ELR (cell line): ENCODE measurements at regions not wholly inside any gene's neighbourhood (a gene's known extent, or its start where the extent isn't known, plus 50 kb on each side); places are given as distances from the start of the nearest gene placed in this dataset.

Experiments
- DNase-seq: peaks from one replicate; pipeline ENCODE4 v3.0.0-alpha.2; 2015; ENCODE audit warnings: low read depth

- DNase-seq = no peak
These were observed 240.8 kb downstream of the RPS24 start for GRCh38 chr10:78274491-78274890.

GRCh38 chr10:78276139-78276538 lies 242.5 kb downstream of the RPS24 start:
- DNase-seq = no peak

GRCh38 chr10:78277314-78278057 lies 243.8 kb downstream of the RPS24 start:
- no peak for DNase-seq

- DNase-seq = peak; percentile 67
These were observed 244.4 kb downstream of the RPS24 start for GRCh38 chr10:78278058-78278404.

- no peak for DNase-seq
These were observed 246.1 kb downstream of the RPS24 start for GRCh38 chr10:78279756-78280155.

- no peak for DNase-seq
These were observed 246.9 kb downstream of the RPS24 start for GRCh38 chr10:78280604-78281003.

- DNase-seq = no peak
These were observed 248.0 kb downstream of the RPS24 start for GRCh38 chr10:78281627-78282026.

- DNase-seq = no peak
These were observed 249.5 kb downstream of the RPS24 start for GRCh38 chr10:78283069-78283682.

- no peak for DNase-seq
These were observed 250.7 kb downstream of the RPS24 start for GRCh38 chr10:78284381-78284780.

GRCh38 chr10:78285226-78285625 lies 251.6 kb downstream of the RPS24 start:
- DNase-seq = no peak

- DNase-seq = peak; percentile 10
These were observed 252.5 kb downstream of the RPS24 start for GRCh38 chr10:78286186-78286585.

- DNase-seq = no peak
These were observed 253.0 kb downstream of the RPS24 start for GRCh38 chr10:78286668-78287067.

- DNase-seq = no peak
These were observed 254.0 kb downstream of the RPS24 start for GRCh38 chr10:78287618-78288017.

GRCh38 chr10:78288663-78289062 lies 255.0 kb downstream of the RPS24 start:
- DNase-seq = no peak

GRCh38 chr10:78290131-78290750 lies 256.6 kb downstream of the RPS24 start:
- DNase-seq = peak; percentile 51

GRCh38 chr10:78291722-78292121 lies 258.1 kb downstream of the RPS24 start:
- no peak for DNase-seq

GRCh38 chr10:78292250-78292981 lies 258.8 kb downstream of the RPS24 start:
- no peak for DNase-seq

- no peak for DNase-seq
These were observed 259.6 kb downstream of the RPS24 start for GRCh38 chr10:78292982-78293865.

GRCh38 chr10:78295242-78295641 lies 261.6 kb downstream of the RPS24 start:
- no peak for DNase-seq

- DNase-seq = no peak
These were observed 263.1 kb downstream of the RPS24 start for GRCh38 chr10:78296785-78297184.

- DNase-seq = no peak
These were observed 264.3 kb downstream of the RPS24 start for GRCh38 chr10:78297997-78298396.

- no peak for DNase-seq
These were observed 265.2 kb downstream of the RPS24 start for GRCh38 chr10:78298835-78299234.
